ENCODE measurements at regions not wholly inside any gene's neighbourhood (a gene's known extent, or its start where the extent isn't known, plus 50 kb on each side); places are given as distances from the start of the nearest gene placed in this dataset.

DNA sequence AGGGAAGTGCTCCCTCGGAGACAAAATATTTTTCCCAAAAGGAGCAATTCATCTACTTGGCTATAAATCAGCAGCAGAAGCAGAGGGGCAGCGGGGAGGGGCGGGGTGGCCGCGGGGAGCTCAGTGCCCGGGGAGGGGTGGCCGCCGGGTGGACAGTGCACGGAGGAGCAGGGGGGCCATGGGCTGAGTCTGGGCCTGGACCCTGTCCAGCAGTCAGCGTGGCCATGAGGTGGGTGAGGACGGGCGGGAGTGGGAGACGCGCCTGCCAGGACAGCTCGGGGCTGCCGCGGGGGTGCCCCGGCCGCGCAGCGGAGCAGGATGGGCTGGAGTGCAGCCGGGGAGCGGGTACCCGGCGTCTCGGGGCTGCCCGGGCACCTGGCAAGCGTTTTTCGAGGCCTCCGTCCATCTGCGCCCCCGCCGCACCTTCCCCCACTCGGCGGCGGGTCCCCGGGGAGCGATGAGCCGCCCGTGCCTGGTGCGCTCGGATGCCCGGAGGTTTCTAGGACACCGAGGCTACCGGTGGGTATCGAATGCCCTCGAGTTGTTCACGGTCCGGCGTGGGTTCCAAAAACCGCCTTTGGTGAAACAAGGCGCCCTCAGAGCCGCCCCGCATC lies 229.5 kb downstream of the THBS2 start:
- Histone ChIP-seq H3K4me1 (ENCODE audit: insufficient read depth, low read length) (no peaks in the 10 kb centered on the region), H3K4me3 (ENCODE audit: low read length) (no peak overlapping the region), H3K27ac (ENCODE audit: low read depth, low read length) (no peak overlapping the region), H3K36me3 (ENCODE audit: insufficient read depth, low read length) (no peaks in the 10 kb centered on the region), H3K9me3 (ENCODE audit: insufficient read depth, low read depth, low read length) (peaks cover 9% of the 10 kb centered on the region; the same call in 1 of the 2 replicates), H3K9ac (ENCODE audit: low read depth, low read length) (no peak overlapping the region), H3K27me3 (ENCODE audit: insufficient read depth, low read length) (no peaks in the 10 kb centered on the region)
- 96% methylated on average over 54 of the region's 54 CpGs for WGBS

DNA sequence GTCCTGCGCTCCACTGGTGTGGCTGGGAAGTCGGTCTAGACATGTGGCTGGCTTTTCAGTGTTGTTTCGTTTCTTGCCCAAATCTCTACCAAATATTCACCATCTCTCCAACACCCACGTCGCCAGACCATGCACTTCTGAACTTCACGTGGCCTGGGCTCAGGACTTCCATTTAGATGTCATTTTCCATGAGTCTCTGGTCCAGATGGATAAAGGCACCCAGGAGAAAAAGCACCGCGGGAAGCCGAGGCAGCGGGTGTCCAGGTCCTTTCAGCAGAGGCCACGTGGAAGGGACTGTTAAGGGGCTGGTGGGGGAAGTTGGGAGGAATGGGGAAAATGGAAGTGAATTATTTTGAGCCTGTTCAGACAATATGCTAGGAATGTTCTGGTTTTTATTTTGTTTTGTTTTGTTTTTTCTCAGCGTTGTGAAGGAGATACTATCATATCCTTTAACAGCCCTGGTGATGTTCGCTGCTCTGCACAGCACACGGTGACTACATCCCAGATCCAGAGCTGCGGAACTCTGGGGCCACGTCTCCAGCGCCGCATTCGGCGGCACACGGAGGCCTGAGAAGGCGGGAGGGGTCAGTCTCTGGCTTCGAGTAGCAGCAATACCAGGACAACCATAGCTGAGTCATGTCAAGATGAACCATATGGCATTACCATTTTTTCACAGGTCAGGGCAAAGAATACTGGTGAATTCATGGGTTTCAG lies 230.3 kb downstream of the THBS2 start:
- 96% methylated on average over 23 of the region's 23 CpGs for WGBS
- H3K4me1 ChIP-seq (ENCODE audit: insufficient read depth, low read length): no peaks in the 10 kb centered on the region
- no peak overlapping the region for H3K4me3 ChIP-seq (ENCODE audit: low read length)
- no peaks in the 10 kb centered on the region for H3K36me3 ChIP-seq (ENCODE audit: insufficient read depth, low read length)
- H3K9me3 ChIP-seq (ENCODE audit: insufficient read depth, low read depth, low read length): peaks cover 9% of the 10 kb centered on the region; the same call in 1 of the 2 replicates
- H3K27me3 ChIP-seq (ENCODE audit: insufficient read depth, low read length): no peaks in the 10 kb centered on the region
- no peak overlapping the region for H3K9ac ChIP-seq (ENCODE audit: low read depth, low read length)
- H3K27ac ChIP-seq (ENCODE audit: low read depth, low read length): no peak overlapping the region

DNA sequence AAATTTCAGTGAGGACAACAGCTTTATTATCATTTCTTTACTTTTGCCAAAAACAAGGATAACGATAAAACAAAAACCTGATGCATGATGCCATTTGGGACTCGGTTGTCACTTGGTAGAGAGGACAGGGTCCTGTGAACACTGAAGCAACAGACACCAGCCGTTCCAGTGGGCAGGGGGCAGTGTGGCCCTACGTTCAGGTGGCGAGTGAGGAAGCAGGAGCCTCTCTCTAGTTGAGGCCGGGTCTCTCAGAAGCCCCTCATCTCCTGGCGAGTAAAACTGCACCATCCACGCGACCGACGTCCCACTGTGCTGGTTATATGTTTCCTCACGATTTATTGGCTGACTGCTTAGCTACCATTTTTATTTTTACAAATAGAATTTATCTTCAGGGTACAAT lies 231.6 kb downstream of the THBS2 start:
- no peak overlapping the region for H3K27ac ChIP-seq (ENCODE audit: low read depth, low read length)
- peaks cover 15% of the 10 kb centered on the region; the same call in 1 of the 2 replicates for H3K9me3 ChIP-seq (ENCODE audit: insufficient read depth, low read depth, low read length)
- H3K36me3 ChIP-seq (ENCODE audit: insufficient read depth, low read length): no peaks in the 10 kb centered on the region
- H3K9ac ChIP-seq (ENCODE audit: low read depth, low read length): no peak overlapping the region
- 85% methylated on average over 12 of the region's 12 CpGs for WGBS
- no peaks in the 10 kb centered on the region for H3K4me1 ChIP-seq (ENCODE audit: insufficient read depth, low read length)
- H3K27me3 ChIP-seq (ENCODE audit: insufficient read depth, low read length): no peaks in the 10 kb centered on the region
- H3K4me3 ChIP-seq (ENCODE audit: low read length): no peak overlapping the region

- Histone ChIP-seq H3K36me3 (ENCODE audit: insufficient read depth, low read length) (no peaks in the 10 kb centered on the region), H3K9me3 (ENCODE audit: insufficient read depth, low read depth, low read length) (peaks cover 25% of the 10 kb centered on the region), H3K9ac (ENCODE audit: low read depth, low read length) (no peak overlapping the region), H3K27me3 (ENCODE audit: insufficient read depth, low read length) (no peaks in the 10 kb centered on the region), H3K4me1 (ENCODE audit: insufficient read depth, low read length) (no peaks in the 10 kb centered on the region), H3K27ac (ENCODE audit: low read depth, low read length) (no peak overlapping the region), H3K4me3 (ENCODE audit: low read length) (no peak overlapping the region)
- 94% methylated on average over 8 of the region's 8 CpGs for WGBS
These were observed 232.8 kb downstream of the THBS2 start for GRCh38 chr6:169020821-169021220.

DNA sequence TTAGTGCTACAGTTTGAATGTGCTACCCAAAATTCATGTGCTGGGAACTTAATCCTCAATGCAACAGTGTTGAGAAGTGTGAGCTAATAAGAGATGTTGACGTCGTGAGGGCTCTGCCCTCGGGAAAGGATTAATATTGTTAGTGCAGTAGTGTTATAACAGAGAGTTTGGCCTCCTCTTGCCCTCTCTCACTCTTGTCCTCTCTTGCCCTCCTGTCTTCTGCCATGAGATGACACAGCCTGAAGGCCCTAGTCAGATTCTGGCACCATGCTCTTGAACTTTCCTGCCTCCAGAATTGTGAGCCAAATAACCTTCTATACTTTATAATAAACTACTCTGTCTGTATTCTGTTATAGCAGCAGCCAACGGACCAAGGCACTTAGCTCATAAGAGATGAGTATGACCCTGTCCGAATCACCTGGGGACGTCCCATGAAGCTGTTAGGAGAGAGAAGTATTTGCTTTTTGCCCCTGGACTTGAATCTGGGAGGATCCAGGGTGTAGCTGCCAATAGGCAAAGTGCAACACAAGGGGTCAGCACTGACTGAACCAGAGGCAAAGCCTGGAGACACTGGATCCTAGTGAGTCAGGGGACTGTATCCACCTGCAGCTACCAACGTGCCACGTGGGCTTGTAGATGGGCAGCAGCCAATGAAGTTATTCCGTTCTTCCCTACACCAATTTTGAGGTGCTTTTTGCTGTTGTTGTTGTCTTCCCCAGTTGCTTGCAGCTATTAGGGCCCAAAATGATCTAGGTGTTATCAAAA lies 233.7 kb downstream of the THBS2 start:
- Histone ChIP-seq H3K4me3 (ENCODE audit: low read length) (no peak overlapping the region), H3K4me1 (ENCODE audit: insufficient read depth, low read length) (peaks cover 6% of the 10 kb centered on the region; the same call in 1 of the 2 replicates), H3K9ac (ENCODE audit: low read depth, low read length) (no peak overlapping the region), H3K9me3 (ENCODE audit: insufficient read depth, low read depth, low read length) (peaks cover 20% of the 10 kb centered on the region), H3K36me3 (ENCODE audit: insufficient read depth, low read length) (no peaks in the 10 kb centered on the region), H3K27me3 (ENCODE audit: insufficient read depth, low read length) (no peaks in the 10 kb centered on the region), H3K27ac (ENCODE audit: low read depth, low read length) (no peak overlapping the region)
- WGBS: 89% methylated on average over 9 of the region's 9 CpGs

- H3K4me3 ChIP-seq (ENCODE audit: low read length): no peak overlapping the region
- H3K27me3 ChIP-seq (ENCODE audit: insufficient read depth, low read length): no peaks in the 10 kb centered on the region
- H3K9me3 ChIP-seq (ENCODE audit: insufficient read depth, low read depth, low read length): peaks cover 20% of the 10 kb centered on the region
- H3K27ac ChIP-seq (ENCODE audit: low read depth, low read length): no peak overlapping the region
- no peak overlapping the region for H3K9ac ChIP-seq (ENCODE audit: low read depth, low read length)
- peaks cover 6% of the 10 kb centered on the region; the same call in 1 of the 2 replicates for H3K4me1 ChIP-seq (ENCODE audit: insufficient read depth, low read length)
- 87% methylated on average over 3 of the region's 3 CpGs for whole genome bisulfite sequencing
- H3K36me3 ChIP-seq (ENCODE audit: insufficient read depth, low read length): no peaks in the 10 kb centered on the region
These were observed 234.5 kb downstream of the THBS2 start for GRCh38 chr6:169019111-169019510.

DNA sequence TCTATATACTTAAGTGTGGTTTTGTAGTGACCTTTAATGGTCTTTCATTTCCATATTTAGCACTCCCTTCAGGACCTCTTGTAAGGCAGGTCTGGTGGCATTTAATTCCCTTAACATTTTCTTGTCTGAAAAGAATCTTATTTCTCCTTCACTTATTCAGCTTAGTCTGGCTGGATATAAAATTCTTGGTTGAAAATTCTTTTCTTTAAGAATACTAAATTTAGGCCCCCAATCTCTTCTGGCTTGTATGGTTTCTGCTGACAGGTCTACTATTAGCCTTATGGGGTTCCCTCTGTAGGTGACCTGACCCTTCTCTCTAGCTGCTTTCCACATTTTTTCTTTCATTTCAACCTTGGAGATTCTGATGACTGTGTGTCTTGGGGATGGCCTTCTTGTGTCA lies 236.9 kb downstream of the THBS2 start:
- H3K9ac ChIP-seq (ENCODE audit: low read depth, low read length): no peak overlapping the region
- peaks cover 6% of the 10 kb centered on the region; the same call in 1 of the 2 replicates for H3K4me1 ChIP-seq (ENCODE audit: insufficient read depth, low read length)
- no peak overlapping the region for H3K4me3 ChIP-seq (ENCODE audit: low read length)
- no peak overlapping the region for H3K27ac ChIP-seq (ENCODE audit: low read depth, low read length)
- H3K36me3 ChIP-seq (ENCODE audit: insufficient read depth, low read length): no peaks in the 10 kb centered on the region
- H3K27me3 ChIP-seq (ENCODE audit: insufficient read depth, low read length): no peaks in the 10 kb centered on the region
- H3K9me3 ChIP-seq (ENCODE audit: insufficient read depth, low read depth, low read length): peaks cover 20% of the 10 kb centered on the region

DNA sequence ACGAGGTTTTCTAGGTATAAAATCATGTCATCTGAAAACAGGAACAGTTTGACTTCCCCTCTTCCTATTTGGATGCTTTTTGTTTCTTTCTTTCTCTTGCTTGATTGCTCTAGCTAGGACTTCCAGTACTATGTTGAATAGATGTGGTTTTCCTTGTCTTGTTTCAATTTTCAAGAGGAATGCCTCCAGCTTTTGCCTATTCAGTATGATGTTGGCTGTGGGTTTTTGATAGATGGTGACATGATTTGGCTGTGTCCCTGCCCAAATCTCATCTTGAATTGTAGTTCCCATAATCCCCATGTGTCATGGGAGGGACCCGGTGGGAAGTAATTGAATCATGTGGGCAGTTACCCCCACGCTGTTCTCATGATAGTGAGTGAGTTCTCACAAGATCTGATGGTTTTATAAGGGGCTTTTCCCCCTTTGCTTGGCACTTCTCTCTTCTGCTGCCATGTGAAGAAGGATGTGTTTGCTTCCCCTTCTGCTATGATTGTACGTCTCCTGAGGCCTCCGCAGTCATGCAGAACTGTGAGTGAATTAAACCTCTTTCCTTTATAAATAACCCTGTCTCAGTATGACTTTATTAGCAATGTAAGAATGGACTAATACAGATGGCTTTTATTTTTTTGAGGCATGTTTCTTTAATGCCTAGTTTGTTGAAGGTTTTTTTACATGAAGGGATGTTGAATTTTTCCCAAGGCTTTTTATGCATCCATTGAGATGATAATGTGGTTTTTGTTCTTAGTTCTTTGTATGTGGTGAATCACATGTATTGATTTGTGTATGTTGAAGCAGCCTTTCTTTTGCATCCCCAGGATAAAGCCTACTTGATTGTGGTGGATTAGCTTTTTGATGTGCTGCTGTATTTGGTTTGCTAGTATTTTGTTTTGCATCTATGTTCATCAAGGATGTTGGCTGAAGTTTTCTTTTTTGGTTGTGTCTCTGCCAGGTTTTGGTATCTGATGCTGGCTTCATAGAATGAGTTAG lies 239.1 kb downstream of the THBS2 start:
- 70% methylated on average over 3 of the region's 5 CpGs for WGBS
- H3K9ac ChIP-seq (ENCODE audit: low read depth, low read length): no peak overlapping the region
- no peak overlapping the region for H3K4me3 ChIP-seq (ENCODE audit: low read length)
- H3K27me3 ChIP-seq (ENCODE audit: insufficient read depth, low read length): no peaks in the 10 kb centered on the region
- no peaks in the 10 kb centered on the region for H3K36me3 ChIP-seq (ENCODE audit: insufficient read depth, low read length)
- no peak overlapping the region for H3K27ac ChIP-seq (ENCODE audit: low read depth, low read length)
- peaks cover 20% of the 10 kb centered on the region for H3K9me3 ChIP-seq (ENCODE audit: insufficient read depth, low read depth, low read length)
- peaks cover 6% of the 10 kb centered on the region; the same call in 1 of the 2 replicates for H3K4me1 ChIP-seq (ENCODE audit: insufficient read depth, low read length)

- 93% methylated on average over 2 of the region's 3 CpGs for WGBS
- peaks cover 5% of the 10 kb centered on the region for H3K4me1 ChIP-seq (ENCODE audit: insufficient read depth, low read length)
- H3K4me3 ChIP-seq (ENCODE audit: low read length): no peak overlapping the region
- no peak overlapping the region for H3K9ac ChIP-seq (ENCODE audit: low read depth, low read length)
- H3K9me3 ChIP-seq (ENCODE audit: insufficient read depth, low read depth, low read length): peaks cover 26% of the 10 kb centered on the region
- H3K27ac ChIP-seq (ENCODE audit: low read depth, low read length): no peak overlapping the region
- H3K36me3 ChIP-seq (ENCODE audit: insufficient read depth, low read length): no peaks in the 10 kb centered on the region
- no peaks in the 10 kb centered on the region for H3K27me3 ChIP-seq (ENCODE audit: insufficient read depth, low read length)
These were observed 244.0 kb downstream of the THBS2 start for GRCh38 chr6:169009628-169010027.

- peaks cover 5% of the 10 kb centered on the region for H3K4me1 ChIP-seq (ENCODE audit: insufficient read depth, low read length)
- H3K36me3 ChIP-seq (ENCODE audit: insufficient read depth, low read length): no peaks in the 10 kb centered on the region
- no peak overlapping the region for H3K9ac ChIP-seq (ENCODE audit: low read depth, low read length)
- H3K27ac ChIP-seq (ENCODE audit: low read depth, low read length): no peak overlapping the region
- 72% methylated on average over 4 of the region's 4 CpGs for WGBS
- H3K9me3 ChIP-seq (ENCODE audit: insufficient read depth, low read depth, low read length): peaks cover 35% of the 10 kb centered on the region
- no peaks in the 10 kb centered on the region for H3K27me3 ChIP-seq (ENCODE audit: insufficient read depth, low read length)
- no peak overlapping the region for H3K4me3 ChIP-seq (ENCODE audit: low read length)
These were observed 244.9 kb downstream of the THBS2 start for GRCh38 chr6:169008641-169009257.

Measured in HUES64 (cell line).